ENCODE measurements at regions not wholly inside any gene's neighbourhood (a gene's known extent, or its start where the extent isn't known, plus 50 kb on each side); places are given as distances from the start of the nearest gene placed in this dataset.

DNA sequence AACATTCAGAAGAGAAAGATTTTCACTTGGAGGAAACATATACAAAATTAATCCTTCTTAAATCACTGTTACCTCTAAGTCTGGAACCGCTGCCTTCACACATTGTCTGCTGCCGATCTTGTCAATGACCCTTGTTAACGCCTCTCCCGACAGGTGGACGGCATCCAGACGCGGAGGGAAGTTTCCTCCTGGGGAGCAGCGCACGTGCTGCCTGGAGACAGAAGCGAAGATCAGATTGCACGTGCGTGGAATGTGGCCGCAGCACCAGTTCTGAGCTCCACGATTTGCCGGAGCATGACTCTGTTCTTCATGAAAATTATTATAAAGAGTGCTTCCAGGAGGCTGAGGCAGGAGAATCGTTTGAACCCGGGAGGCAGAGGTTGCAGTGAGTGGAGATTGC, 183.6 kb upstream of the IRX4 start:
- TF ChIP-seq, protein P1, sequence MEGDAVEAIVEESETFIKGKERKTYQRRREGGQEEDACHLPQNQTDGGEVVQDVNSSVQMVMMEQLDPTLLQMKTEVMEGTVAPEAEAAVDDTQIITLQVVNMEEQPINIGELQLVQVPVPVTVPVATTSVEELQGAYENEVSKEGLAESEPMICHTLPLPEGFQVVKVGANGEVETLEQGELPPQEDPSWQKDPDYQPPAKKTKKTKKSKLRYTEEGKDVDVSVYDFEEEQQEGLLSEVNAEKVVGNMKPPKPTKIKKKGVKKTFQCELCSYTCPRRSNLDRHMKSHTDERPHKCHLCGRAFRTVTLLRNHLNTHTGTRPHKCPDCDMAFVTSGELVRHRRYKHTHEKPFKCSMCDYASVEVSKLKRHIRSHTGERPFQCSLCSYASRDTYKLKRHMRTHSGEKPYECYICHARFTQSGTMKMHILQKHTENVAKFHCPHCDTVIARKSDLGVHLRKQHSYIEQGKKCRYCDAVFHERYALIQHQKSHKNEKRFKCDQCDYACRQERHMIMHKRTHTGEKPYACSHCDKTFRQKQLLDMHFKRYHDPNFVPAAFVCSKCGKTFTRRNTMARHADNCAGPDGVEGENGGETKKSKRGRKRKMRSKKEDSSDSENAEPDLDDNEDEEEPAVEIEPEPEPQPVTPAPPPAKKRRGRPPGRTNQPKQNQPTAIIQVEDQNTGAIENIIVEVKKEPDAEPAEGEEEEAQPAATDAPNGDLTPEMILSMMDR (IDR thresholded peaks at IDR 0.05; ENCODE audit: low read depth, low read length, poor library complexity, severe bottlenecking), result no peak
- no peak for TF ChIP-seq EZH2phosphoT487 (IDR thresholded peaks at IDR 0.05; ENCODE audit: borderline replicate concordance, low read length)

All from DOHH2 (cell line).